BE2C (cell line): ENCODE measurements at regions not wholly inside any gene's neighbourhood (a gene's known extent, or its start where the extent isn't known, plus 50 kb on each side); places are given as distances from the start of the nearest gene placed in this dataset.
"Not testable (repeated sequence)": the region's sequence is repeated elsewhere in the genome, so short reads cannot be mapped to it uniquely, and the experiment has no call there.

ENCODE experiments used
- DNase-seq: peaks from one replicate; pipeline ENCODE4 v3.0.0-alpha.2; 2020
- H3K27me3 ChIP-seq: fragments of 250-450 bp; sonication (Bioruptor Pico); 2 replicates; pipeline ENCODE4 v1.5.1; 2020; ENCODE audit warnings: mild to moderate bottlenecking
- H3K36me3 ChIP-seq: fragments of 250-450 bp; sonication (Bioruptor Pico); 2 replicates; pipeline ENCODE4 v1.5.1; 2020; ENCODE audit warnings: mild to moderate bottlenecking
- H3K4me1 ChIP-seq: fragments of 250-450 bp; sonication (Bioruptor Pico); 2 replicates; pipeline ENCODE4 v1.5.1; 2020
- H3K4me3 ChIP-seq: 2 replicates; pipeline ENCODE4 v1.5.1; 2011; ENCODE audit warnings: low read depth, low read length
- H3K9me3 ChIP-seq: fragments of 250-450 bp; sonication (Bioruptor Pico); 2 replicates; pipeline ENCODE4 v1.5.1; 2020
- CTCF ChIP-seq: IDR thresholded peaks from 2 replicates; pipeline ENCODE4 v1.5.1; 2012; ENCODE audit warnings: mild to moderate bottlenecking, low read depth, low read length

- no peaks in the 10 kb centered on the region for H3K36me3 ChIP-seq
- H3K4me3 ChIP-seq = no peak overlapping the region
- no peak for TF ChIP-seq CTCF
- H3K4me1 ChIP-seq = no peaks in the 10 kb centered on the region
- no peaks in the 10 kb centered on the region for H3K9me3 ChIP-seq
- DNase-seq = no peak
- H3K27me3 ChIP-seq = peaks cover 3% of the 10 kb centered on the region; the same call in 1 of the 2 replicates
Measured at GRCh38 chr6:137552809-137553208, 58.6 kb upstream of the OLIG3 start.

- H3K27me3 ChIP-seq, DNase-seq, H3K36me3 ChIP-seq, H3K9me3 ChIP-seq, H3K4me1 ChIP-seq, H3K4me3 ChIP-seq: not testable (repeated sequence)
Measured at GRCh38 chr6:137559521-137560183, 65.5 kb upstream of the OLIG3 start.

- no peak for TF ChIP-seq CTCF
- Histone ChIP-seq H3K4me1 (no peaks in the 10 kb centered on the region), H3K36me3 (no peaks in the 10 kb centered on the region), H3K4me3 (no peak overlapping the region), H3K27me3 (no peaks in the 10 kb centered on the region), H3K9me3 (no peaks in the 10 kb centered on the region)
- DNase-seq = no peak
Measured at GRCh38 chr6:137560184-137560563, 66.0 kb upstream of the OLIG3 start.

GRCh38 chr6:137568067-137568466 is 73.9 kb upstream of the OLIG3 start:
- Histone ChIP-seq H3K4me3 (no peak overlapping the region), H3K9me3 (no peaks in the 10 kb centered on the region; the same call in 1 of the 2 replicates), H3K27me3 (peaks cover 13% of the 10 kb centered on the region), H3K4me1 (no peaks in the 10 kb centered on the region), H3K36me3 (no peaks in the 10 kb centered on the region)
- DNase-seq = no peak
- no peak for TF ChIP-seq CTCF

GRCh38 chr6:137570393-137570792 is 76.2 kb upstream of the OLIG3 start:
- no peak for TF ChIP-seq CTCF
- H3K4me1 ChIP-seq = no peaks in the 10 kb centered on the region
- no peak for DNase-seq
- H3K36me3 ChIP-seq = no peaks in the 10 kb centered on the region
- H3K9me3 ChIP-seq = no peaks in the 10 kb centered on the region; the same call in 1 of the 2 replicates
- no peak overlapping the region for H3K4me3 ChIP-seq
- H3K27me3 ChIP-seq = peaks cover 13% of the 10 kb centered on the region

GRCh38 chr6:137571854-137572253 is 77.7 kb upstream of the OLIG3 start:
- Histone ChIP-seq H3K27me3 (peaks cover 13% of the 10 kb centered on the region), H3K4me1 (no peaks in the 10 kb centered on the region), H3K4me3 (no peak overlapping the region), H3K9me3 (no peaks in the 10 kb centered on the region; the same call in 1 of the 2 replicates), H3K36me3 (no peaks in the 10 kb centered on the region)
- peak; percentile 77 for TF ChIP-seq CTCF
- peak; percentile 42 for DNase-seq
